ENCODE measurements at regions not wholly inside any gene's neighbourhood (a gene's known extent, or its start where the extent isn't known, plus 50 kb on each side); places are given as distances from the start of the nearest gene placed in this dataset.
A peak's percentile ranks its signal among the peaks of the same experiment; 100 is the strongest.

GRCh38 chrX:120021927-120022326 lies 55.6 kb downstream of the RHOXF2B start:
- ATAC-seq (ENCODE audit: low FRiP score), result no peak
- intact Hi-C loops (cut with DNase I), result no loop called here
- H3K4me1 ChIP-seq (ENCODE audit: control insufficient read depth in 1 of 2, insufficient read depth in 2 of 2, low read length in 2 of 2), result no peaks in the 10 kb centered on the region
- H3K27ac ChIP-seq (ENCODE audit: low read depth in 1 of 2, low read length in 2 of 2), result no peak overlapping the region
- H3K9me3 ChIP-seq (ENCODE audit: control insufficient read depth, low read length), result no peaks in the 10 kb centered on the region
- no peaks in the 10 kb centered on the region for H3K27me3 ChIP-seq (ENCODE audit: control insufficient read depth in 1 of 2, insufficient read depth in 2 of 2, low read length in 1 of 2)
- no peak for DNase-seq
- WGBS, 2 donors, result 45 to 52% methylated on average over 3 of the region's 3 CpGs
- H3K36me3 ChIP-seq (ENCODE audit: control insufficient read depth in 1 of 2, insufficient read depth in 2 of 2, low read length in 1 of 2), result no peaks in the 10 kb centered on the region
- H3K4me3 ChIP-seq (ENCODE audit: low read length in 2 of 2), result no peak overlapping the region

GRCh38 chrX:120020305-120020704 lies 57.2 kb downstream of the RHOXF2B start:
- WGBS, 2 donors, result 52 to 63% methylated on average over 4 of the region's 4 CpGs
- no peaks in the 10 kb centered on the region for H3K9me3 ChIP-seq (ENCODE audit: control insufficient read depth, low read length)
- no peaks in the 10 kb centered on the region for H3K36me3 ChIP-seq (ENCODE audit: control insufficient read depth in 1 of 2, insufficient read depth in 2 of 2, low read length in 1 of 2)
- no peak overlapping the region for H3K27ac ChIP-seq (ENCODE audit: low read depth in 1 of 2, low read length in 2 of 2)
- H3K4me3 ChIP-seq (ENCODE audit: low read length in 2 of 2), result no peak overlapping the region
- intact Hi-C loops (cut with DNase I), result no loop called here
- H3K4me1 ChIP-seq (ENCODE audit: control insufficient read depth in 1 of 2, insufficient read depth in 2 of 2, low read length in 2 of 2), result no peaks in the 10 kb centered on the region
- ATAC-seq (ENCODE audit: low FRiP score) (no peak), DNase-seq (no peak)
- H3K27me3 ChIP-seq (ENCODE audit: control insufficient read depth in 1 of 2, insufficient read depth in 2 of 2, low read length in 1 of 2), result no peaks in the 10 kb centered on the region

GRCh38 chrX:120016068-120016441 lies 61.4 kb downstream of the RHOXF2B start:
- intact Hi-C loops (cut with DNase I), result no loop called here
- Histone ChIP-seq H3K9me3 (ENCODE audit: control insufficient read depth, low read length) (no peaks in the 10 kb centered on the region), H3K36me3 (ENCODE audit: control insufficient read depth in 1 of 2, insufficient read depth in 2 of 2, low read length in 1 of 2) (no peaks in the 10 kb centered on the region), H3K4me1 (ENCODE audit: control insufficient read depth in 1 of 2, insufficient read depth in 2 of 2, low read length in 2 of 2) (no peaks in the 10 kb centered on the region), H3K4me3 (ENCODE audit: low read length in 2 of 2) (no peak overlapping the region), H3K27me3 (ENCODE audit: control insufficient read depth in 1 of 2, insufficient read depth in 2 of 2, low read length in 1 of 2) (no peaks in the 10 kb centered on the region), H3K27ac (ENCODE audit: low read depth in 1 of 2, low read length in 2 of 2) (no peak overlapping the region)
- 3 to 27% methylated on average over 11 of the region's 11 CpGs for WGBS, 2 donors
- ATAC-seq (ENCODE audit: low FRiP score) (no peak), DNase-seq (no peak)

- Histone ChIP-seq H3K4me1 (ENCODE audit: control insufficient read depth in 1 of 2, insufficient read depth in 2 of 2, low read length in 2 of 2) (no peaks in the 10 kb centered on the region), H3K27ac (ENCODE audit: low read depth in 1 of 2, low read length in 2 of 2) (no peak overlapping the region), H3K36me3 (ENCODE audit: control insufficient read depth in 1 of 2, insufficient read depth in 2 of 2, low read length in 1 of 2) (no peaks in the 10 kb centered on the region), H3K4me3 (ENCODE audit: low read length in 2 of 2) (no peak overlapping the region), H3K27me3 (ENCODE audit: control insufficient read depth in 1 of 2, insufficient read depth in 2 of 2, low read length in 1 of 2) (no peaks in the 10 kb centered on the region), H3K9me3 (ENCODE audit: control insufficient read depth, low read length) (no peaks in the 10 kb centered on the region)
- ATAC-seq (ENCODE audit: low FRiP score), result peak; percentile 33
- intact Hi-C loops (cut with DNase I), result no loop called here
- 0 to 28% methylated on average over 58 of the region's 58 CpGs for WGBS, 2 donors
- no peak for DNase-seq
These were observed 62.1 kb downstream of the RHOXF2B start for GRCh38 chrX:120015145-120016067.

- DNase-seq, result no peak
- ATAC-seq (ENCODE audit: low FRiP score), result no peak
- no peaks in the 10 kb centered on the region for H3K36me3 ChIP-seq (ENCODE audit: control insufficient read depth in 1 of 2, insufficient read depth in 2 of 2, low read length in 1 of 2)
- no peak overlapping the region for H3K27ac ChIP-seq (ENCODE audit: low read depth in 1 of 2, low read length in 2 of 2)
- no peaks in the 10 kb centered on the region for H3K4me1 ChIP-seq (ENCODE audit: control insufficient read depth in 1 of 2, insufficient read depth in 2 of 2, low read length in 2 of 2)
- 23 to 37% methylated on average over 30 of the region's 30 CpGs for WGBS, 2 donors
- no peaks in the 10 kb centered on the region for H3K27me3 ChIP-seq (ENCODE audit: control insufficient read depth in 1 of 2, insufficient read depth in 2 of 2, low read length in 1 of 2)
- H3K4me3 ChIP-seq (ENCODE audit: low read length in 2 of 2), result no peak overlapping the region
- H3K9me3 ChIP-seq (ENCODE audit: control insufficient read depth, low read length), result no peaks in the 10 kb centered on the region
- intact Hi-C loops (cut with DNase I), result no loop called here
These were observed 62.9 kb downstream of the RHOXF2B start for GRCh38 chrX:120014354-120015130.

- H3K27ac ChIP-seq (ENCODE audit: low read depth in 1 of 2, low read length in 2 of 2), result no peak overlapping the region
- no peaks in the 10 kb centered on the region for H3K27me3 ChIP-seq (ENCODE audit: control insufficient read depth in 1 of 2, insufficient read depth in 2 of 2, low read length in 1 of 2)
- WGBS, 2 donors, result 53 to 56% methylated on average over 6 of the region's 6 CpGs
- H3K9me3 ChIP-seq (ENCODE audit: control insufficient read depth, low read length), result no peaks in the 10 kb centered on the region
- no peak for DNase-seq
- ATAC-seq (ENCODE audit: low FRiP score), result no peak
- no peak overlapping the region for H3K4me3 ChIP-seq (ENCODE audit: low read length in 2 of 2)
- no peaks in the 10 kb centered on the region for H3K36me3 ChIP-seq (ENCODE audit: control insufficient read depth in 1 of 2, insufficient read depth in 2 of 2, low read length in 1 of 2)
- intact Hi-C loops (cut with DNase I), result no loop called here
- H3K4me1 ChIP-seq (ENCODE audit: control insufficient read depth in 1 of 2, insufficient read depth in 2 of 2, low read length in 2 of 2), result no peaks in the 10 kb centered on the region
These were observed 58.2 kb upstream of the NKAP start for GRCh38 chrX:120001787-120002186.

- no peak for ATAC-seq (ENCODE audit: low FRiP score)
- H3K4me3 ChIP-seq (ENCODE audit: low read length in 2 of 2), result no peak overlapping the region
- no peaks in the 10 kb centered on the region for H3K27me3 ChIP-seq (ENCODE audit: control insufficient read depth in 1 of 2, insufficient read depth in 2 of 2, low read length in 1 of 2)
These were observed 57.1 kb upstream of the NKAP start for GRCh38 chrX:120000490-120001246.

GRCh38 chrX:119999087-119999634 lies 55.6 kb upstream of the NKAP start:
- ATAC-seq (ENCODE audit: low FRiP score) (no peak), DNase-seq (no peak)
- 6 to 23% methylated on average over 20 of the region's 20 CpGs for WGBS, 2 donors
- no peaks in the 10 kb centered on the region for H3K36me3 ChIP-seq (ENCODE audit: control insufficient read depth in 1 of 2, insufficient read depth in 2 of 2, low read length in 1 of 2)
- H3K4me1 ChIP-seq (ENCODE audit: control insufficient read depth in 1 of 2, insufficient read depth in 2 of 2, low read length in 2 of 2), result no peaks in the 10 kb centered on the region
- H3K27me3 ChIP-seq (ENCODE audit: control insufficient read depth in 1 of 2, insufficient read depth in 2 of 2, low read length in 1 of 2), result no peaks in the 10 kb centered on the region
- H3K9me3 ChIP-seq (ENCODE audit: control insufficient read depth, low read length), result no peaks in the 10 kb centered on the region
- H3K27ac ChIP-seq (ENCODE audit: low read depth in 1 of 2, low read length in 2 of 2), result no peak overlapping the region
- intact Hi-C loops (cut with DNase I), result no loop called here
- no peak overlapping the region for H3K4me3 ChIP-seq (ENCODE audit: low read length in 2 of 2)

More at GRCh38 chrX:120000490-120001246, 57.1 kb upstream of the NKAP start:
- no peaks in the 10 kb centered on the region for H3K4me1 ChIP-seq (ENCODE audit: control insufficient read depth in 1 of 2, insufficient read depth in 2 of 2, low read length in 2 of 2)
- intact Hi-C loops (cut with DNase I), result no loop called here
- no peaks in the 10 kb centered on the region for H3K36me3 ChIP-seq (ENCODE audit: control insufficient read depth in 1 of 2, insufficient read depth in 2 of 2, low read length in 1 of 2)
- H3K9me3 ChIP-seq (ENCODE audit: control insufficient read depth, low read length), result no peaks in the 10 kb centered on the region
- WGBS, 2 donors, result 6 to 30% methylated on average over 32 of the region's 32 CpGs
- DNase-seq, result peak in 1 of 2 donors; percentile 75
- H3K27ac ChIP-seq (ENCODE audit: low read depth in 1 of 2, low read length in 2 of 2), result no peak overlapping the region

All from aorta (tissue), 5 donors.